ENCODE measurements at regions not wholly inside any gene's neighbourhood (a gene's known extent, or its start where the extent isn't known, plus 50 kb on each side); places are given as distances from the start of the nearest gene placed in this dataset.
"Not testable (repeated sequence)": the region's sequence is repeated elsewhere in the genome, so short reads cannot be mapped to it uniquely, and the experiment has no call there.

DNA sequence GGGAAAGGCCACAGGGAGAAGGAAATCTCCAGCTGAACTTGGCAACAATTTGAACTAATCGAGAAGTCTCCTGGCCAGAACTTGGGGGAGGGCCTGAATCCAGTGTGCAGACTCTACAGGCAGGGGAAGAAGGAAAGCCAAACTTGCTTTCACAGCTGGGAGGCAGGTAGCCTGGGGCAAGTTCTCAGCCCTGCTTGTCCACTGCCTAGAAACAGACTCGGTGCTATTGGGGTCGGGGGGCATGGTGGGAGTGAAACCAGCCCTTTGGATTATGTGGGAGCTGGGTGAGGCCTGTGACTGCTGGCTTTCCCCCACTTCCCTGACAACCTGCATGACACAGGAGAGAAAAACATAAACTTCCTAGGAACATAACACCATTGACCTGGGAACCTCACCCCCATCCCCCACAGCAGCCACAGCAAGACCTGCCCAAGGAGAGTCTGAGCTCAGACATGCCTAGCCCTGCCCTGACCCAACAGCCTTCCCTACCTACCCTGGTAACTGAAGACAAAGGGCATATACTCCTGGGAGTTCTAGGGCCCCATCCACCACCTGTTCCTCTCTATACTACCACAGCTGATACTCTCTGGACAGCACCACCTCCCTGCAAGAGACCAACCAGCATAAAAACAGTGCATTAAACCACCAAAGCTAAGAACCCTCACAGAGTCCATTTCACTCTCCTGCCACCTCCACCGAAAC is 103.7 kb upstream of the MNS1 start:
- no peak for DNase-seq

DNA sequence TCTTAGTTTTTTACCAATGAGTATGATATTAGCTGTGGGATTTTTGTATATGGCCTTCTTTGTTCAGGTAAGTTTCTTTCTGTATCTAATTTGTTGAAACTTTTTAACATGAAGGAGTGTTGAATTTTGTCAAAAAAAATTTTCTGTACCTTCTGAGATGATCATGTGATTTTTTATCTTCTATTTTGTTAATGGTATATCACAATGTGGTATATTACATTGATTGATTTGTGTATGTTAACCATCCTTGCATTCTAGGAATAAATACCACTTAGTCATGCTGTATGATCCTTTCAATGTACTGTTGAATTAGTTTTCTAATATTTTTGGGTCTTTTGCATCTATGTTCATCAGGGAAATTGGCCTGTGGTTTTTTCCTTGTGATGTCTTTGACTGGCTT is 92.5 kb upstream of the MNS1 start:
- no peak for DNase-seq

DNA sequence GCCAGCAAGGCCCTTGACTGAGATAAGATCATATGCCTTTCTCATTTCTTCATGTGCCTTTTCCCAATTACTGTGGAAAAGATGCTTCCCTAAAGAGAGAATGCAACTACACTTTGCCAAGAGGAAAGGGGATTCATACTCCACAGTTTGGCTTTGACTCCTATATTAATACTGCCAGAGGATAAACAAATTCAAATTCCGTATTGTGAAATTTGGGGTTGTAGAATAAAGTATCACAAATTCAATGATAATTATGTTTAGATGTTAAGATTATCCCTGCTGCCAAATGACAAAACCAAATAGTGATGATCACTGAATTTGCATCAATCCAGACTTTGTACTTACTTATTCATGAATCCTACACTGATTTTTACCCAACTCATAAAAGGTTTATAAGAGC is 88.5 kb upstream of the MNS1 start:
- DNase-seq = no peak

DNA sequence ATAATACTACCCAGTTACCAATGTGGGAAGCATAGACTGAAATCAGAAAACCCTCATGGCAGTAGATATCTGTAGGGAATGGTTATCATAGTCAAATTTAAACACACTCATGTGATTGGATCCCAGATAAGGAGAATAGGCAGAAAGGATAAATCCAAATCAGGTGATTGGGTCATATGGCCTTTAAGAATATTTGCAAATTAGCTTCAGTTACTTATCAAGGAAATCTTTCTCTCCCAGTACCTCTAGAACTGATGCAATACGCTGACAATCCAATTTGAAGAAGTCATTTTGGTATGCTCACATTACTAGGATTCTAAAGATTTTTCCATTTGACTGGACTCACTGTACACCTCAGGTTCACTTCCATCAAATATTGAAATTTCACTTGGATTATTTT is 87.7 kb upstream of the MNS1 start:
- no peak for DNase-seq

DNA sequence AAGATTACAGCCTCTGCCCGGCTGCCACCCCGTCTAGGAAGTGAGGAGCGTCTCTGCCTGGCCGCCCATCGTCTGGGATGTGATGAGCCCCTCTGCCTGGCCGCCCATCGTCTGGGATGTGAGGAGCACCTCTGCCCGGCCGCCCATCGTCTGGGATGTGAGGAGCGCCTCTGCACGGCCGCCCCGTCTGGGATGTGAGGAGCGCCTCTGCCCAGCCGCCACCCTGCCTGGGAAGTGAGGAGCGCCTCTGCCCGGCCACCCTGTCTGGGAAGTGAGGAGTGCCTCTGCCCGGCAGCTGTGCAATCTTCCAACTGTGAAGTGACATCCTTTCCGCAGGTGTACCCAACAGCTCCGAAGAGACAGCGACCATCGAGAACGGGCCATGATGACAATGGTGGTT is 75.6 kb upstream of the MNS1 start:
- not testable (repeated sequence) for DNase-seq

DNA sequence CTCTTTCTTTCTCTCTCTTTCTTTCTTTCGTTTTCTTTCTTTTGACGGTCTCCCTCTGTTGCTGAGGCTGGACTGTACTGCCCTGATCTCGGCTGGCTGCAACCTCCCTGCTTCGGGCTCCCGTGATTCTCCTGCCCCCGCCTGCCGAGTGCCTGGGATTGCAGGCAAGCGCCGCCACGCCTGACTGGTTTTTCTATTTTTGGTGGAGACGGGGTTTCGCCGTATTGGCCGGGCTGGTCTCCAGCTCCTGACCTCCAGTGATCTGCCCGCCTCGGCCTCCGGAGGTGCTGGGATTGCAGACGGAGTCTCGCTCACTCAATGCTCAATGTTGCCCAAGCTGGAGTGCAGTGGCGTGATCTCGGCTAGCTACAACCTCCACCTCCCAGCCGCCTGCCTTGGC is 75.2 kb upstream of the MNS1 start:
- DNase-seq = not testable (repeated sequence)

DNA sequence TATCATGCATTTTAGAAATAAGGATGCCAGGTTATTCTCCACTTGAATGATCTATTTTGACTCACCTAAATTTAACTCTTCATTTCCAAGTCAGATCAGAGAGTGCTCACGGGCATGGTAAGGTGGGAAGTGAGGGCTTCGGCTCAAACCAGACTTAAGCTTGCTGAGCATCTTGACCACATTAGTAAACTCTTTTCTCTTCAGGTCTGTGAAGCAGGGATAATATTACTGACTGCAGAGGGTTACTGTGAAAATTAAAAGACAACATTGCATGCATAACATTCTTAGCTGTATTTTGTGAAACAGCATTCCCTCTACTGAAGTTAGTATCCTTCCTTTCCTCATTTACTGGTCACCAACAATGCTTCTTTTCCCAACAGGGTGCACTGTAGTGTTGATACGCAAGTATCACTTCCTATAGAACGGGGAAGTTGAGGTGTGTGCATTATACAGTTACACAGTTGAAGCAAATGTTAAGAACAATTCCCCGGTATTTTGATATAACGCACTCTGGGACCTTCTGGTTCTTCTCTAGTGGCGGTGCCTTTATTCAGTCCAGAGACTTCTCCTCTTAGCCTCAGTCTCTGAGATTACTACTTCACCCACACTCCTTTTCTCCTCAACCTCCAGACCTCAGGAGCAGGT is 74.1 kb upstream of the MNS1 start:
- no peak for DNase-seq

DNA sequence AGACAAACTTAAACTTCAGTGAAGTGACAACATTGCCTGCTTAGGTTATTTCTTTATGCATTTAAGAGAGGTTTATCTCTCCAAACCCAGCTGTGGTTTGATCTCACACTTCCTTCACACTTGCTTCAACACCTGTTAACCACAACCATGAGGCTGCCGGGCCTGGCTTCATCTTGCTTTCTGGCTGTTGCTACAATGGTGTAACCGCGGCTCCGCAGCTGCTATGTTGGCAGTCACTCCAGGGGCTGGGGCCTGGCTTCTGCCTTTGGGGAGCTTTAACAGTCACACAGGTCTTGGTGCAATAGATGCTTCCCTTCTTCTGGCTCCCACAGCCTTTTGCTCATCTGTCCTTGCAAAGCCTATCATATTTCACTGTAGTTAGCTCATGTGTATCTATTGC is 72.9 kb upstream of the MNS1 start:
- no peak for DNase-seq

DNA sequence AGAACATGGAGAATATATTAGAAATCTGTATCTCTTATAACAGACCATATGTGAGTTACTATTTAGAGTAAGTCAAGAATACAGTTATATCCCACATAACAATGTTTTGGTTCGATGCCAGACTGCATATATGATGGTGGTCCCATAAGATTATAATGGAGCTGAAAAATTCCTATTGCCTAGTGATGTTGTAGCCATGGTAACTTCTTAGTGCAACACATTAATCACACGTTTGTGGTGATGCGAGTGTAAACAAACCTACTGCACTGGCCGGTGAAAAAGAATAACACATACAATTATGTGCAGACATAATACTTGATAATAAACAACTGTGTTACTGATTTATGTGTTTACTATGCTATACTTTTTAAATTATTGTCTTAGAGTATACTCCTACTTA is 69.8 kb upstream of the MNS1 start:
- DNase-seq = no peak

DNA sequence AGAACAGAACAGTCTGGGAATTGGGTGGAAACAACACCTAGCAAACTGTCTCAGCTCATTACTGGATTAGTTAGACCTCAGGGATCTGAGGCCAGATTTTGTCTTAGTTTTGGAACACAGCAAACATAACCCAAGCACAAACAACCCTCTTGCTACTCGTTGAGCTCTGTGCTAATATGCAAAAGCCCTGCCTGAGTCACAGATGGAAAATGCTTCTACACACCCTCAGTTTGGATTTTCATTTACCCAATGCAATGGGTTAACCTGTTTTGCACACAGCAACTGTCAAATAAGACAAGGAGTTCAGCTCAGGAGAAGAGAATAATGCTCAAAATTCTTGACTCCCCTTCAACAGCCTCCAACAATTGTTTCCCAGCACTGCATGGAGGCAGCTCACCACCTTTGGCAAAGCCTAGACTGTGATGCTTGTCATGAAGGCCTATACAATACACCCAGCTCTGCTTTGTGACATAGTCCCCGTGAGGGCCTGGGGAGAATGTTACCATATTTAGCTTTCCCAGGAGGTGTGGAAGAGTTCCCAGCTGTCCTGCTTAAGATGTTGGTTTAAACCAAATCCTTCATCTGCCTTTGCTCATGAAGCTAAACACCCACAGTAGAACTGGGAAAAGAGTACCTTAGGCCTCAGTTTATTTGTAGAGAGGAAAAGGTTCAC is 68.9 kb upstream of the MNS1 start:
- no peak for DNase-seq

DNA sequence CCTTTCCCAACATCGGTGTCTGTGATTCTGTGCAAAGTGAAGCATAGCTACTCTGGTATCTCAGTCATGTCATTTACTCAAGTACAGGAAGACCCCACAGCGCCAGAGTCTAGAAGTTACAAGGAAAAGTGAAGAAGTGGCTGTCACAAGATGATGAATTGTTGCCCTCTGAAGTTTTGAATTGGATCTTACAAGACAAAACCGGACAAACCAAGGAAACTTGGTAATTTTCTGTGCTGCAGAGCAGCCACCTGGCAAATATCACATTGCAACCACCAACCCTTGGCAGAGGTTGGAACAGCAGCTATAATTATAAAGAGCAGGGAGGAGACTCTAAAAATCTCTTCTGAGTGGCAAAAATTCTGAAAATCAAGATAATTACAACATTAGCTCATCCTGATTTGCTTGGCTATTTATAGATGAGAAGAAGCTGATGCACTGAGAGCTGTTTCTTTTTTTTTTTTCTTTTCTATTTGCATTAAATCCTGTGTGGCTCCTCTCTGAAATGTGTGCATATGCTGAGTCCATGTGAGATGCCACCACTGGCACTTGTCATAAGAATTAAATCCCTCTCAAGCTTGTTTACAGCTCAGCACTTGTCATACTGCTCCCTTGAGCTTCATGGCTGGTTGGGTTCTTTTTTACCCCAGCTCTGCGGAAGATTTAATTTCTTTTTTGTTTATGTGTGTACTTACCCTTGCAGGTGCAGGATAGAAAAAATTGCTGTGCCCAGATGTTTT is 68.0 kb upstream of the MNS1 start:
- peak in 1 of 2 donors; percentile 17 for DNase-seq

DNA sequence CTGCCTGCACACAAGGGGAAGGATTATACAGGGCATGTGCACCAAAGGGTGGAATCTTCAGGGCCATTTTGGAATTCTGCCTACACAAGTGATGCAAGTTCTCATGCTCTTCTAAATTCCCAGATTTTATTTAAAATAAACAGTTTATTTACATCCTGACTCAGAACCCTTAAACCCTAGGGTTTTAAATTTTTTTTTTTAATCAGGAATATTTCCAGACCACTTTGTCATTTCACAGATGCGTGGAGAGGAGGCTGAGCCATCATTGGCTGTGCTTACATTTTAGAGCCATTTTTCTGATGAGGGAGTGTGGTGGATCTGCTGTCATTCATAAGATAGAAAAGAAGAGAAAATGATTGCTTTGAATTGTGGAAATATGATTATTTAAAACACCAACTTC is 65.2 kb upstream of the MNS1 start:
- DNase-seq = no peak

DNA sequence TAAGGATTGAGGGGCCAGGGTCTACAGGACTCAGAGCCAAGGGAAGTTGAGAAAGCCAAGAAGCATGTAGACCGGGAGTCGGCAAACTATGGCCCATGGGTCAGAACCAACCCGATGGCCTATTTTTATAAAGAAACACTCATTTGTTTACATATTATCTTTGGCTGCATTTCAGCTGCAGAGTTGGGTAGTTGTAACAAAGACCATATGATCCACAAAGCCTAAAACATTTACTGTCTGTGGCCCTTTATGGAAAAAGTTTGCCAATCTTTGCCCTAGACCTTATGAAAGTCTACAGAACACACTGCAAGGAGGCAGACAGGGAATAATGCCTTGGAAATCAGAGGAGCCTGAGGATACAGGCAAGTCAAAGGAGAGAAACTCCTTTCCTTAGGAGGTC is 63.2 kb upstream of the MNS1 start:
- DNase-seq = no peak

DNA sequence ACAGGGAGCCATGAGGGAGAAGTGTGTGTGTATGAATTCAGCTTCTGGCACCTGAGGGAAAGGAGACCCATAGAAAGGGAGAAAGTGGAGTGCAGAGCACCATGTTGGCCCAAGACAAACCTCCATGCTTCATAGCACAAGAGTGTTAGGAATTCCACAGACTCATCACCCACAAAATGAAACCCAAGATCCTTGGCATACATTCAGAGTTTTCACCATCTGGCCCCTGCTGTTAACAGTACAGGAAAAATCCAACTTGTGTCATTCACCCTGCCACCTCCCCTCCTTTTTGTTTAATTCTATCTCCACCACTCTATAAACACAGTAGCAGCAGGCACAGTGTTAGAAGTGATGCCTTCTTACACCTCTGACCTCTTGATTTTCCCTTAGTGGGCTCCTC is 60.0 kb upstream of the MNS1 start:
- DNase-seq = no peak

DNA sequence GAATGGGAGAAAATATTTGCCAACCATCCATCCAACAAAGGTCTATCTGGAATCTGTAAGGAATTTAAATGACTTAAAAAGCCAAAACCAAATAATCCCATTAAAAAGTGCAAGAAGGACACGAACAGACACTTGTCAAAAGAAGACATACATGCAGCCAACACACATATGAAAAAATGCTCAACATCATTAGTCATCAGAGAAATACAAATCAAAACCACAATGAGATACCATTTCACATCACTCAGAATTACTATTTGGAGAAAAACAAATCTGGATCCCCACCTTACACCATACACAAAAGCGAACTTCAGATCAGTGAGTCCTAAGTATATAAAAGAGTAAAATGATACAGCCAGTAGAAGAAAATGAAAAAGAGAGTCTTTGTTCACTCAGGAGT is 58.6 kb upstream of the MNS1 start:
- DNase-seq = no peak

DNA sequence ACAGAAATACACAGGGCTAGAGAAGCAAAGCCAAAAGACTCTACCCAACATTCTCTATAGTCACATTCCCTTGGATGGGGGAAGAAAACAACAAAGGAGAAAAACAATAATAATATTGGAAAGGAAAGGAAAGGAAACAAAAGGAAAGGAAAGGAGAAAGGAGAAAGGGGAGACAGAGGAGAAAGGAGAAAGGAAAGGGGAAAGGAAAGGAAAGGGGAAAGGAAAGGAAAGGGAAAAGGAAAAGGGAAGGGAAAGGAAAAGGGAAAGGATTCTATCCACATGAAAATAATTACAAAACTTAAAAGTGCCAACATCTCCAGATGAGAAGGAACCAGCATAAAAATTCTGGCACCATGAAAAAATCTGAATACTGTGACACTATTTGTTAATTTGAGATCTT is 54.1 kb upstream of the MNS1 start:
- DNase-seq = no peak

Data from hippocampal formation (tissue), 2 donors.